H1 (cell line): ENCODE measurements at regions not wholly inside any gene's neighbourhood (a gene's known extent, or its start where the extent isn't known, plus 50 kb on each side); places are given as distances from the start of the nearest gene placed in this dataset.

Experiments
- CTCF ChIA-PET: fragments of 300-600 bp; sonication (Branson Sonifier 250); formaldehyde crosslinking; loops from one replicate; lab custom pipeline; 2021; ENCODE audit not compliant: partially characterized antibody; lab: Charles Lee
- POLR2A ChIA-PET: fragments of 300-600 bp; sonication (Branson Sonifier 250); formaldehyde crosslinking; loops from one replicate; lab custom pipeline; 2021; ENCODE audit warnings: inconsistent platforms; ENCODE audit not compliant: partially characterized antibody; lab: Charles Lee
- DNase-seq, 2 experiments: peaks; one replicate each; pipeline versions ENCODE4 v3.0.0 to v3.0.0-alpha.2; 2010 to 2022; ENCODE audit warnings: low spot score in 2 of 2, low read depth in 1 of 2, mixed read lengths in 1 of 2
- FAIRE-seq: peaks from 2 replicates; lab custom pipeline; 2011; peaks lifted over from hg19 to GRCh38; lab: Jason Lieb, UNC
- H2AFZ ChIP-seq: 2 replicates; pipeline ENCODE4 v1.8.1; 2012; ENCODE audit warnings: low read length, inconsistent platforms
- H2AK5ac ChIP-seq: 2 replicates; pipeline ENCODE4 v1.6.1; 2013; ENCODE audit warnings: low read depth, low read length
- H2BK120ac ChIP-seq: replicated peaks from 2 replicates; pipeline ENCODE3; 2013; ENCODE audit warnings: low read depth, low read length, inconsistent platforms
- H2BK12ac ChIP-seq: 2 replicates; pipeline ENCODE4 v1.6.1; 2013; ENCODE audit warnings: low read depth, low read length
- H2BK15ac ChIP-seq: 2 replicates; pipeline ENCODE4 v1.6.1; 2013; ENCODE audit warnings: low read length
- H2BK20ac ChIP-seq: 2 replicates; pipeline ENCODE4 v1.6.1; 2013; ENCODE audit warnings: low read length
- H2BK5ac ChIP-seq: 2 replicates; pipeline ENCODE4 v1.6.1; 2013; ENCODE audit warnings: low read depth, low read length
- H3K14ac ChIP-seq: 2 replicates; pipeline ENCODE4 v1.6.1; 2013; ENCODE audit warnings: inconsistent platforms; ENCODE audit not compliant: insufficient read length
- H3K18ac ChIP-seq: 2 replicates; pipeline ENCODE4 v1.6.1; 2013; ENCODE audit warnings: low read length; ENCODE audit errors: extremely low read depth
- H3K23ac ChIP-seq: 2 replicates; pipeline ENCODE4 v1.6.1; 2013; ENCODE audit warnings: inconsistent platforms; ENCODE audit not compliant: insufficient read length
- H3K23me2 ChIP-seq: 2 replicates; pipeline ENCODE4 v1.6.1; 2013; ENCODE audit warnings: low read depth, low read length
- H3K27ac ChIP-seq: 2 replicates; pipeline ENCODE4 v1.6.1; 2011; ENCODE audit warnings: low read depth, low read length, inconsistent platforms
- H3K27me3 ChIP-seq, 4 experiments: replicated peaks in 1 of 4; 1 replicate in 1 of 4; 2 replicates in 3 of 4; pipeline versions ENCODE4 v1.6.1 to v1.8.1; 2011 to 2013; ENCODE audit warnings: low read length in 3 of 4, mild to moderate bottlenecking in 3 of 4, inconsistent platforms in 2 of 4, mixed read lengths in 2 of 4, moderate library complexity in 1 of 4; ENCODE audit not compliant: control insufficient read depth in 3 of 4, insufficient read depth in 3 of 4; ENCODE audit errors: extremely low read depth in 1 of 4
- H3K36me3 ChIP-seq, 4 experiments: 2 replicates each; pipeline versions ENCODE4 v1.6.1 to v1.8.1; 2011 to 2013; ENCODE audit warnings: mild to moderate bottlenecking in 4 of 4, low read length in 3 of 4, moderate library complexity in 2 of 4, control low read depth in 1 of 4, inconsistent platforms in 1 of 4; ENCODE audit not compliant: insufficient read depth in 4 of 4, control insufficient read depth in 2 of 4
- H3K4ac ChIP-seq: replicated peaks from 2 replicates; pipeline ENCODE3; 2013; ENCODE audit warnings: low read length, low read depth, mixed read lengths, inconsistent platforms; ENCODE audit not compliant: insufficient read length
- H3K4me1 ChIP-seq, 4 experiments: replicated peaks in 1 of 4; 1 replicate in 1 of 4; 2 replicates in 3 of 4; pipeline versions ENCODE4 v1.6.1 to v1.8.1; 2011 to 2013; ENCODE audit warnings: low read length in 3 of 4, inconsistent platforms in 2 of 4, mixed read lengths in 1 of 4; ENCODE audit not compliant: insufficient read depth in 4 of 4, control insufficient read depth in 3 of 4
- H3K4me2 ChIP-seq, 2 experiments: 2 replicates each; pipeline versions ENCODE4 v1.6.1 to v1.8.1; 2011 to 2013; ENCODE audit warnings: low read depth in 2 of 2, low read length in 2 of 2, control low read depth in 1 of 2, inconsistent platforms in 1 of 2, mild to moderate bottlenecking in 1 of 2; ENCODE audit not compliant: insufficient read depth in 1 of 2
- H3K4me3 ChIP-seq, 4 experiments: fragments of 200-600, 300-600 bp in 1 of 4; sonication (generic), shearing (Covaris generic), sonication (Bioruptor Twin) in 1 of 4; 2 replicates each; pipeline versions ENCODE4 v1.5.1 to v1.8.1; 2011 to 2016; ENCODE audit warnings: low read length in 4 of 4, low read depth in 3 of 4, control low read depth in 2 of 4, inconsistent platforms in 2 of 4, mild to moderate bottlenecking in 2 of 4, mixed read lengths in 1 of 4, moderate library complexity in 1 of 4; ENCODE audit not compliant: insufficient read depth in 2 of 4; ENCODE audit errors: extremely low read depth in 1 of 4
- H3K56ac ChIP-seq: replicated peaks from 2 replicates; pipeline ENCODE3; 2013; ENCODE audit warnings: low read depth, mild to moderate bottlenecking, mixed read lengths, low read length, inconsistent platforms; ENCODE audit not compliant: insufficient read length
- H3K79me1 ChIP-seq: 2 replicates; pipeline ENCODE4 v1.6.1; 2013; ENCODE audit warnings: low read depth, low read length, control low read depth
- H3K79me2 ChIP-seq, 2 experiments: 2 replicates each; pipeline versions ENCODE4 v1.6.1 to v1.8.1; 2012 to 2013; ENCODE audit warnings: low read length in 2 of 2, mild to moderate bottlenecking in 2 of 2, inconsistent platforms in 1 of 2; ENCODE audit not compliant: insufficient read depth in 2 of 2, control insufficient read depth in 1 of 2
- H3K9ac ChIP-seq, 4 experiments: replicated peaks in 1 of 4; 1 replicate in 1 of 4; 2 replicates in 3 of 4; pipeline versions ENCODE4 v1.6.1 to v1.8.1; 2011 to 2013; ENCODE audit warnings: low read depth in 3 of 4, low read length in 3 of 4, control low read depth in 2 of 4, mild to moderate bottlenecking in 2 of 4, moderate library complexity in 2 of 4, inconsistent platforms in 1 of 4; ENCODE audit errors: extremely low read depth in 1 of 4
- H3K9me3 ChIP-seq, 2 experiments: 2 replicates each; pipeline versions ENCODE4 v1.6.1 to v1.8.1; 2012 to 2013; ENCODE audit warnings: mild to moderate bottlenecking in 2 of 2, moderate library complexity in 2 of 2, control low read depth in 1 of 2, inconsistent platforms in 1 of 2, low read depth in 1 of 2, low read length in 1 of 2, mixed read lengths in 1 of 2; ENCODE audit not compliant: insufficient read depth in 2 of 2
- H4K20me1 ChIP-seq, 2 experiments: replicated peaks in 1 of 2; 2 replicates each; pipeline versions ENCODE3 to v1.8.1; 2011 to 2013; ENCODE audit warnings: inconsistent platforms in 2 of 2, low read length in 2 of 2, mild to moderate bottlenecking in 1 of 2; ENCODE audit not compliant: insufficient read depth in 2 of 2, control insufficient read depth in 1 of 2
- H4K5ac ChIP-seq: 2 replicates; pipeline ENCODE4 v1.6.1; 2013; ENCODE audit warnings: low read length, low read depth, mixed read lengths, inconsistent platforms; ENCODE audit not compliant: insufficient read length
- H4K8ac ChIP-seq: 2 replicates; pipeline ENCODE4 v1.8.0; 2013; ENCODE audit warnings: mild to moderate bottlenecking, moderate library complexity, low read length, inconsistent platforms; ENCODE audit not compliant: insufficient read depth; ENCODE audit errors: extremely low read depth
- H4K91ac ChIP-seq: replicated peaks from 2 replicates; pipeline ENCODE3; 2013; ENCODE audit warnings: low read length, mixed read lengths, inconsistent platforms; ENCODE audit not compliant: insufficient read length
- ASH2L ChIP-seq: fragments of 200-600, 300-600 bp; sonication (generic); IDR thresholded peaks from one replicate; pipeline ENCODE4 v1.7.1; 2017; ENCODE audit warnings: low read length
- HDAC2 ChIP-seq, 2 experiments: fragments of 300-600 bp in 1 of 2; sonication (generic) in 1 of 2; IDR thresholded peaks; 2 replicates each; pipeline ENCODE4 v1.6.1; 2011 to 2012; ENCODE audit warnings: low read depth in 2 of 2, low read length in 2 of 2, mild to moderate bottlenecking in 2 of 2, moderate library complexity in 2 of 2, borderline replicate concordance in 1 of 2, inconsistent platforms in 1 of 2
- KDM1A ChIP-seq: fragments of 200-600, 300-600 bp; sonication (generic); IDR thresholded peaks from 2 replicates; pipeline ENCODE4 v1.7.1; 2016; ENCODE audit warnings: mild to moderate bottlenecking, low read length, borderline replicate concordance
- RAD21 ChIP-seq, 2 experiments: IDR thresholded peaks in 1 of 2; conservative IDR thresholded peaks in 1 of 2; 2 replicates each; pipeline ENCODE4 v1.6.1; 2011; ENCODE audit warnings: low read depth in 2 of 2, low read length in 2 of 2, improper control_type of control experiment in 1 of 2, inconsistent platforms in 1 of 2, mild to moderate bottlenecking in 1 of 2, moderate library complexity in 1 of 2
- TCF12 ChIP-seq: IDR thresholded peaks from 2 replicates; pipeline ENCODE4 v1.6.1; 2011; ENCODE audit warnings: low read depth, mild to moderate bottlenecking, low read length
- YY1 ChIP-seq: IDR thresholded peaks from 2 replicates; pipeline ENCODE4 v1.6.1; 2011; ENCODE audit warnings: low read depth, mild to moderate bottlenecking, low read length
- WGBS, 2 experiments: shearing (Covaris generic) in 1 of 2; methylation state at CpG; one replicate each; pipeline versions ENCODE4 v1.1.6 to v1.1.7; 2013 to 2015; ENCODE audit warnings: low lambda C conversion rate in 2 of 2, mixed read lengths in 2 of 2, inconsistent platforms in 1 of 2, low coverage in 1 of 2, missing lambda C conversion rate in 1 of 2; ENCODE audit not compliant: insufficient replicate concordance in 2 of 2, insufficient coverage in 1 of 2, insufficient read length in 1 of 2; ENCODE audit errors: extremely low coverage in 1 of 2, missing lambda C conversion rate in 1 of 2; 5-methylcytosine and 5-hydroxymethylcytosine counted together

DNA sequence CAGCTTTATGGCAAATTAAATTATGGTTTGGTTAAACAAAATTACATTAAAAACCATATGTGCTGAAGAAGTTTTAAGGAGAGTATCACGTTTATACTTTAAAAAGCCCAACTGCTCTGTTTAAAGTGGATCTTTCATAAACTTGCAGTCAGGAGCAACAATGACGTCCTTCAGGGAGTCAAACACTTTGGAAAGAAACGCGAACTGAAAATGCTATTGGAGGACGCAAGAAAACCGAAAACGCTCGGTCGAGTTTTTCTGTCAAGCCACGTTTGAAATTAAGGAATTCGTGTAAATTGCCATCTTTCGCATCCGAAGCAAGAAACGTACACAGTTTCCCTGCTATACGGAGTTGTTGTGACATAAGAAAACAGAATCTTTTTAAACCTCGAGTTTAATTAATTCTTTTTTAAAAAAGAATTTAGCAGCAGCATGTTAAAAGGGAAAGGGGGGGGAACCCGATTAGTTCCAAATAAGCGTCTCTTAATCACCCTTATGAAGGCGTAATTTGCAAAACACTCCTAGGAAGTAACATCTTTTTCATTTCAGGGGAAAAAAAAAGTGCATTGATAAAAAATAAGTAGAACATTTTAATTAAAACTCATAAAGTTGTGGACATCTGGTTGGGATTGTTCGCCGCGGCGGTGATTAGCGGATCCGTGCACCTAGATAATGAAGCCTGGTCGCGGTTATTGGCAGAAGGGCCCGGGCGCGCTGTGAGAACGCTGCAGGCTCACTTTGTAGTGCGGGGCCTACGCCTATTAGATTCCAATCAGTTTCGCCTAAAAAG is 295.4 kb downstream of the TFAP2C start:
- Histone ChIP-seq H2BK20ac (no peak overlapping the region), H4K5ac (no peak overlapping the region), H3K23ac (no peak overlapping the region), H3K4me1 (peaks cover 1 to 23% (median 10%) of the 10 kb centered on the region in 4 experiments; a peak in 5 of 7 replicates), H2BK120ac (no peak overlapping the region), H3K23me2 (peaks cover 5% of the 10 kb centered on the region; the same call in 1 of the 2 replicates), H3K4me2 (peak overlapping the region; percentile 78 to 79), H3K56ac (no peak overlapping the region), H3K79me1 (no peaks in the 10 kb centered on the region), H3K79me2 (no peaks in the 10 kb centered on the region), H3K18ac (no peak overlapping the region; the same call in 1 of the 2 replicates), H3K27ac (no peak overlapping the region), H2BK12ac (no peak overlapping the region), H3K4me3 (peak overlapping the region; percentile 27 to 57 (median 42); a peak in 6 of 8 replicates), H2AFZ (no peak overlapping the region), H2AK5ac (no peak overlapping the region), H3K4ac (no peak overlapping the region), H3K27me3 (peaks cover 17 to 58% (median 51%) of the 10 kb centered on the region in 4 experiments), H2BK5ac (no peak overlapping the region), H3K14ac (no peak overlapping the region), H2BK15ac (no peak overlapping the region), H4K91ac (no peak overlapping the region), H4K20me1 (peaks cover 0 to 3% of the 10 kb centered on the region in 2 experiments), H4K8ac (no peak overlapping the region), H3K36me3 (no peaks in the 10 kb centered on the region), H3K9me3 (no peaks in the 10 kb centered on the region), H3K9ac (no peak overlapping the region; a peak in 1 of 7 replicates)
- FAIRE-seq (peak; percentile 13), DNase-seq (no peak)
- TF ChIP-seq HDAC2 (IDR thresholded peaks at IDR 0.05; ENCODE audit: borderline replicate concordance in 1 of 2, low read depth in 2 of 2, low read length in 2 of 2): peak; percentile 37 to 76; a peak in 2 of 4 replicates
- TF ChIP-seq ASH2L: no peak
- TF ChIP-seq KDM1A: peak; percentile 91
- TF ChIP-seq RAD21 (IDR thresholded peaks at IDR 0.05 in 1 of 2, conservative IDR thresholded peaks at IDR 0.05 in 1 of 2; ENCODE audit: low read depth in 2 of 2, low read length in 2 of 2): 0 out of 4 replicates have a peak, but pooled peaks of 1 of the 2 experiments have one; percentile 2
- no peak for TF ChIP-seq YY1
- TF ChIP-seq TCF12: 0 out of 2 replicates have a peak, but pooled peaks have one; percentile 52
- POLR2A ChIA-PET: no interaction called here
- 7% methylated on average over 34 of the region's 34 CpGs; no CpG with 5 or more reads in 1 of the 2 experiments for WGBS, 2 experiments
- CTCF ChIA-PET: no interaction called here
